ENCODE measurements at regions not wholly inside any gene's neighbourhood (a gene's known extent, or its start where the extent isn't known, plus 50 kb on each side); places are given as distances from the start of the nearest gene placed in this dataset.

DNA sequence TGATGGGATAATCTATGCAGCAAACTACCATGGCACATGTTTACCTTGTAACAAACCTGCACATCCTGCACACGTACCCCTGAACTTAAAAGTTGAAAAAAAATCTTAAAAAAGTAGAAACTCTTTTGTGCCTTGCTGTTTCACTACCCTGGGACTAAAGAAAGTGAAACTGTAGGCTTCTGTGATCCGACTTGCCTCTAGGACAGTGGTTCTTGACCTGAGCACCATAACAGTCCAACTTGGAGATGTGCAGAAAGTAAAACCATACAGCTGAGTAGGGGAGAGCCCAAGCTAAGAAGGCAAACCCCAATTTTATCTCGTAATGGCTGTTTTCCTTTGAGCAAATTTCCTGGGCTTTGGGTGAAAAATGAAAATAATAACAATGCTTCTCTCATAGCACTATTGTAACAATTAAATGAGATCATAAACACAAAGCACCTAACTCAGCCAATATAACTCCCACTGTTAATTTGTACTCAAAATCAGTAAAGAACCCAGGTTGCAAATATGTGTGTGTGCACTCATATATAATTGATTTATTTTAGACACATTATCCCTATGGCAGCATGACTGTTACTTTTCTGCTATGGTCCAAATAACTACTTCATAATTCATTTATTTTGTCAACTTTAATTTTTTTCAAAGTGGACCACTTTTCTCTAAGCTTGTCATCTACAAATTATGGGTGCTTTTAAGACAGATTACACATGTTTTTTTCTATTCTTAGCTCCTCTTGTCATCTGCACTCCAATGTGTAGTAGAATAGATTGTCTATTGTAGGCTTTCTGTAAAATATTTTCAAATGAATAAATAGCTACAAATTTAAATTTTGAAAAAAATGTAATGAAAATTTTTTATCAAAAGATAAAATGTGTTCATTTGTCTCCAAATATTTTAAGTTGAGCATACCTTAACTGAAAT lies 334.9 kb downstream of the BTG1 start:
- intact Hi-C loops (cut with DNase I) = no loop called here
- 64% methylated on average over 3 of the region's 3 CpGs for WGBS (ENCODE audit: insufficient coverage, low coverage, low lambda C conversion rate, missing lambda C conversion rate)
- ATAC-seq = no peak

DNA sequence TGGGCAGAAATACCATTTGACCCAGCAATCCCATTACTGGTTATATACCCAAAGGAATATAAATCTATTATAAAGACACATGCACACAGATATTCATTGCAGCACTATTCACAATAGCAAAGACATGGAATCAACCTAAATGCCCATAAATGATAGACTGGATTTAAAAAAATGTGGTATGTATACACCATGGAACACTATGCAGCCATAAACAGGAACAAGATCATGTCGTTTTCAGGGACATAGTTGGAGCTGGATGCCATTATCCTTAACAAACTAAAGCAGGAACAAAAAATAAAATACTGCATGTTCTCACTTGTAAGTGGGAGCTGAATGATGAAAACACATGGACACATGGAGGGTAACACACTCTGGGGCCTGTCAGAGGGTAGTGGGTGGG lies 335.6 kb downstream of the BTG1 start:
- Histone ChIP-seq H3K36me3 (no peaks in the 10 kb centered on the region), H3K27me3 (no peaks in the 10 kb centered on the region), H3K4me1 (no peaks in the 10 kb centered on the region), H3K9me3 (no peaks in the 10 kb centered on the region), H3K27ac (no peak overlapping the region), H3K4me3 (no peak overlapping the region)
- ATAC-seq = no peak
- DNase-seq = no peak
- TF ChIP-seq CTCF (IDR thresholded peaks at IDR 0.05) (no peak), POLR2A (IDR thresholded peaks at IDR 0.05) (no peak)
- WGBS (ENCODE audit: insufficient coverage, low coverage, low lambda C conversion rate, missing lambda C conversion rate) = 50% methylated on average over 1 of the region's 1 CpG
- intact Hi-C loops (cut with DNase I) = no loop called here

More for the DNA sequence above, 334.9 kb downstream of the BTG1 start:
- Histone ChIP-seq H3K4me1 (no peaks in the 10 kb centered on the region), H3K4me3 (no peak overlapping the region), H3K9me3 (no peaks in the 10 kb centered on the region), H3K27me3 (no peaks in the 10 kb centered on the region), H3K27ac (no peak overlapping the region), H3K36me3 (no peaks in the 10 kb centered on the region)
- TF ChIP-seq CTCF (IDR thresholded peaks at IDR 0.05) (no peak), POLR2A (IDR thresholded peaks at IDR 0.05) (no peak)
- no peak for DNase-seq

DNA sequence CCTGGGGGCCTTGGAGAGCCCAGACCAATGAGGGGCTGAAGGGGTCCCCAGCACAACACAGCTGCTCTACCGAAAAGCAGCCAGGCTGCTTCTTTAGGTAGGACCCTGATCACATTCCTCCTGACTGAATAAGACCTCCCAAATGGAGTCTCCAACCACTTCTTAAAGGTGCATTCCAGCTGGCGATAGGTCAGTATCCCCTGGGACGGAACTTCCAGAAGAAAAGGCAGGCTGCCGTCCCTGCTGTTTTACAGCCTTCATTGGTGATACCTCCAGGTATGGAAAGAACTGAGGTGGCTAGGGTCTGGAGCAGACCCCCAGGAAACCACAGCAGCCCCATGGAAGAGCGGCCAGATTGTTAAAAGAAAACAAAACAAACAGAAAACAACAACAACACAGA lies 340.6 kb downstream of the BTG1 start:
- ATAC-seq (no peak), DNase-seq (no peak)
- no peak for TF ChIP-seq CTCF (IDR thresholded peaks at IDR 0.05)
- no peak for TF ChIP-seq POLR2A (IDR thresholded peaks at IDR 0.05)
- H3K27ac ChIP-seq = no peak overlapping the region
- no peaks in the 10 kb centered on the region for H3K4me1 ChIP-seq
- H3K9me3 ChIP-seq = no peaks in the 10 kb centered on the region
- WGBS (ENCODE audit: insufficient coverage, low coverage, low lambda C conversion rate, missing lambda C conversion rate) = 91% methylated on average over 5 of the region's 5 CpGs
- H3K36me3 ChIP-seq = no peaks in the 10 kb centered on the region
- intact Hi-C loops (cut with DNase I) = no loop called here
- no peaks in the 10 kb centered on the region for H3K27me3 ChIP-seq
- no peak overlapping the region for H3K4me3 ChIP-seq

DNA sequence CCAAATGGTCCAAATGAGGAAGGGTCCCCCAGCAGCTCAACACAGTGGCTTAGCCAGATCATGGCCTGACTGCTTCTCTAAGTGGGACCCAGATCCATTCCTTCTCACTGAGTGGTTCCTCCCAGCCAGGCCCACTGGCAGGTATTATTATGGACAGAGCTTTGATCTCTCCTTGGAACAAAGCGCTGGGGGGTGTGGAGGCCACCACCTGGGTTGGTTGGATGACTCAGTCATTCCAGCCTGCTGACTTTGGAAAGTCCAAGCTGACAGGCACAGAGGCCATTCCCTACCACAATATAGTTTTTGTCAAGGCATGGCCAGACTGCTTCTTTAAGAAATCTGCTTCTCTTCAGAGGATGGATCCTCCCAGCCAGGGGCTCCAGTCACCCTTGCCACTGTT lies 341.1 kb downstream of the BTG1 start:
- no peak for DNase-seq
- Histone ChIP-seq H3K4me1 (no peaks in the 10 kb centered on the region), H3K36me3 (no peaks in the 10 kb centered on the region), H3K27me3 (no peaks in the 10 kb centered on the region), H3K4me3 (no peak overlapping the region), H3K9me3 (no peaks in the 10 kb centered on the region), H3K27ac (no peak overlapping the region)
- TF ChIP-seq POLR2A (IDR thresholded peaks at IDR 0.05) (no peak), CTCF (IDR thresholded peaks at IDR 0.05) (no peak)
- no peak for ATAC-seq
- intact Hi-C loops (cut with DNase I) = no loop called here
- no CpG with 5 or more reads among the region's 1 CpG for WGBS (ENCODE audit: insufficient coverage, low coverage, low lambda C conversion rate, missing lambda C conversion rate)

All from right lobe of liver (tissue), 6 donors.